ENCODE measurements at regions not wholly inside any gene's neighbourhood (a gene's known extent, or its start where the extent isn't known, plus 50 kb on each side); places are given as distances from the start of the nearest gene placed in this dataset.

GRCh38 chr17:33520426-33521330 is 227.6 kb upstream of the ASIC2 start:
- intact Hi-C loops (cut with micrococcal nuclease): loop anchor here (5.0 kb wide), 1 partner anchor 232 kb away; no protein-coding TSS in a partner anchor
- Mint-ChIP-seq H3K36me3 (ENCODE audit: low read depth) (no peaks in the 10 kb centered on the region), H3K27me3 (peaks cover 4% of the 10 kb centered on the region), H3K27ac (no peak overlapping the region), H3K9me3 (no peaks in the 10 kb centered on the region), H3K4me1 (ENCODE audit: low read depth) (no peaks in the 10 kb centered on the region), H3K4me3 (no peak overlapping the region)

GRCh38 chr17:33521784-33522183 is 228.7 kb upstream of the ASIC2 start:
- Mint-ChIP-seq H3K4me3 (no peak overlapping the region), H3K27ac (no peak overlapping the region), H3K4me1 (ENCODE audit: low read depth) (no peaks in the 10 kb centered on the region), H3K36me3 (ENCODE audit: low read depth) (no peaks in the 10 kb centered on the region), H3K27me3 (peaks cover 4% of the 10 kb centered on the region), H3K9me3 (no peaks in the 10 kb centered on the region)
- intact Hi-C loops (cut with micrococcal nuclease): loop anchor here (5.0 kb wide), 1 partner anchor 231 kb away; no protein-coding TSS in a partner anchor

- H3K27ac Mint-ChIP-seq: no peak overlapping the region
- no peak overlapping the region for H3K4me3 Mint-ChIP-seq
- H3K36me3 Mint-ChIP-seq (ENCODE audit: low read depth): no peaks in the 10 kb centered on the region
- H3K27me3 Mint-ChIP-seq: peaks cover 4% of the 10 kb centered on the region
- H3K4me1 Mint-ChIP-seq (ENCODE audit: low read depth): no peaks in the 10 kb centered on the region
- H3K9me3 Mint-ChIP-seq: peaks cover 8% of the 10 kb centered on the region
- intact Hi-C loops (cut with micrococcal nuclease): loop anchor here (5.0 kb wide), 1 partner anchor 230 kb away; no protein-coding TSS in a partner anchor
Observed at GRCh38 chr17:33522623-33523022, 229.5 kb upstream of the ASIC2 start.

- no peak overlapping the region for H3K27ac Mint-ChIP-seq
- H3K9me3 Mint-ChIP-seq: peaks cover 12% of the 10 kb centered on the region
- no peaks in the 10 kb centered on the region for H3K4me1 Mint-ChIP-seq (ENCODE audit: low read depth)
- H3K27me3 Mint-ChIP-seq: peaks cover 4% of the 10 kb centered on the region
- H3K36me3 Mint-ChIP-seq (ENCODE audit: low read depth): no peaks in the 10 kb centered on the region
- intact Hi-C loops (cut with micrococcal nuclease): loop anchor here (5.0 kb wide), 1 partner anchor 229 kb away; no protein-coding TSS in a partner anchor
- no peak overlapping the region for H3K4me3 Mint-ChIP-seq
Observed at GRCh38 chr17:33523577-33523981, 230.5 kb upstream of the ASIC2 start.

GRCh38 chr17:33525186-33525585 is 232.1 kb upstream of the ASIC2 start:
- Mint-ChIP-seq H3K27me3 (peaks cover 4% of the 10 kb centered on the region), H3K9me3 (peaks cover 12% of the 10 kb centered on the region), H3K27ac (no peak overlapping the region), H3K4me1 (ENCODE audit: low read depth) (no peaks in the 10 kb centered on the region), H3K4me3 (no peak overlapping the region), H3K36me3 (ENCODE audit: low read depth) (no peaks in the 10 kb centered on the region)
- intact Hi-C loops (cut with micrococcal nuclease): no loop called here

GRCh38 chr17:33526717-33527116 is 233.6 kb upstream of the ASIC2 start:
- H3K27me3 Mint-ChIP-seq: peaks cover 4% of the 10 kb centered on the region
- H3K4me3 Mint-ChIP-seq: no peak overlapping the region
- H3K36me3 Mint-ChIP-seq (ENCODE audit: low read depth): no peaks in the 10 kb centered on the region
- intact Hi-C loops (cut with micrococcal nuclease): no loop called here
- H3K9me3 Mint-ChIP-seq: peaks cover 12% of the 10 kb centered on the region
- no peaks in the 10 kb centered on the region for H3K4me1 Mint-ChIP-seq (ENCODE audit: low read depth)
- no peak overlapping the region for H3K27ac Mint-ChIP-seq

GRCh38 chr17:33527290-33527689 is 234.2 kb upstream of the ASIC2 start:
- peaks cover 12% of the 10 kb centered on the region for H3K9me3 Mint-ChIP-seq
- H3K4me1 Mint-ChIP-seq (ENCODE audit: low read depth): no peaks in the 10 kb centered on the region
- no peak overlapping the region for H3K27ac Mint-ChIP-seq
- no peak overlapping the region for H3K4me3 Mint-ChIP-seq
- H3K27me3 Mint-ChIP-seq: peaks cover 4% of the 10 kb centered on the region
- H3K36me3 Mint-ChIP-seq (ENCODE audit: low read depth): no peaks in the 10 kb centered on the region
- intact Hi-C loops (cut with micrococcal nuclease): no loop called here

- Mint-ChIP-seq H3K27me3 (peaks cover 3% of the 10 kb centered on the region), H3K36me3 (ENCODE audit: low read depth) (no peaks in the 10 kb centered on the region), H3K9me3 (peaks cover 12% of the 10 kb centered on the region), H3K4me3 (no peak overlapping the region), H3K27ac (no peak overlapping the region), H3K4me1 (ENCODE audit: low read depth) (no peaks in the 10 kb centered on the region)
- intact Hi-C loops (cut with micrococcal nuclease): no loop called here
Observed at GRCh38 chr17:33528846-33529245, 235.8 kb upstream of the ASIC2 start.

- H3K36me3 Mint-ChIP-seq (ENCODE audit: low read depth): no peaks in the 10 kb centered on the region
- intact Hi-C loops (cut with micrococcal nuclease): no loop called here
- H3K27me3 Mint-ChIP-seq: peaks cover 1% of the 10 kb centered on the region
- no peak overlapping the region for H3K27ac Mint-ChIP-seq
- no peak overlapping the region for H3K4me3 Mint-ChIP-seq
- peaks cover 12% of the 10 kb centered on the region for H3K9me3 Mint-ChIP-seq
- no peaks in the 10 kb centered on the region for H3K4me1 Mint-ChIP-seq (ENCODE audit: low read depth)
Observed at GRCh38 chr17:33529816-33530215, 236.7 kb upstream of the ASIC2 start.

GRCh38 chr17:33531311-33531710 is 238.2 kb upstream of the ASIC2 start:
- H3K4me1 Mint-ChIP-seq (ENCODE audit: low read depth): no peaks in the 10 kb centered on the region
- no peak overlapping the region for H3K27ac Mint-ChIP-seq
- H3K27me3 Mint-ChIP-seq: no peaks in the 10 kb centered on the region
- no peaks in the 10 kb centered on the region for H3K36me3 Mint-ChIP-seq (ENCODE audit: low read depth)
- no peak overlapping the region for H3K4me3 Mint-ChIP-seq
- intact Hi-C loops (cut with micrococcal nuclease): no loop called here
- H3K9me3 Mint-ChIP-seq: peaks cover 12% of the 10 kb centered on the region

- H3K27me3 Mint-ChIP-seq: peaks cover 2% of the 10 kb centered on the region
- H3K4me1 Mint-ChIP-seq (ENCODE audit: low read depth): no peaks in the 10 kb centered on the region
- no peaks in the 10 kb centered on the region for H3K36me3 Mint-ChIP-seq (ENCODE audit: low read depth)
- intact Hi-C loops (cut with micrococcal nuclease): no loop called here
- no peak overlapping the region for H3K4me3 Mint-ChIP-seq
- H3K9me3 Mint-ChIP-seq: no peaks in the 10 kb centered on the region
- no peak overlapping the region for H3K27ac Mint-ChIP-seq
Observed at GRCh38 chr17:33534087-33534486, 241.0 kb upstream of the ASIC2 start.

GRCh38 chr17:33545124-33545523 is 252.0 kb upstream of the ASIC2 start:
- Mint-ChIP-seq H3K27ac (no peak overlapping the region), H3K4me3 (no peak overlapping the region), H3K36me3 (ENCODE audit: low read depth) (no peaks in the 10 kb centered on the region), H3K27me3 (peaks cover 4% of the 10 kb centered on the region), H3K4me1 (ENCODE audit: low read depth) (no peaks in the 10 kb centered on the region), H3K9me3 (no peaks in the 10 kb centered on the region)
- intact Hi-C loops (cut with micrococcal nuclease): no loop called here

- H3K36me3 Mint-ChIP-seq (ENCODE audit: low read depth): no peaks in the 10 kb centered on the region
Observed at GRCh38 chr17:33550261-33550660, 257.2 kb upstream of the ASIC2 start.

GRCh38 chr17:33551075-33551474 is 258.0 kb upstream of the ASIC2 start:
- H3K9me3 Mint-ChIP-seq: no peaks in the 10 kb centered on the region
- H3K4me1 Mint-ChIP-seq (ENCODE audit: low read depth): no peaks in the 10 kb centered on the region
- peaks cover 4% of the 10 kb centered on the region for H3K27me3 Mint-ChIP-seq
- intact Hi-C loops (cut with micrococcal nuclease): no loop called here
- no peak overlapping the region for H3K4me3 Mint-ChIP-seq
- H3K27ac Mint-ChIP-seq: no peak overlapping the region
- H3K36me3 Mint-ChIP-seq (ENCODE audit: low read depth): no peaks in the 10 kb centered on the region

More at GRCh38 chr17:33550261-33550660, 257.2 kb upstream of the ASIC2 start:
- Mint-ChIP-seq H3K27me3 (peaks cover 4% of the 10 kb centered on the region), H3K4me1 (ENCODE audit: low read depth) (no peaks in the 10 kb centered on the region), H3K9me3 (no peaks in the 10 kb centered on the region), H3K4me3 (no peak overlapping the region), H3K27ac (no peak overlapping the region)
- intact Hi-C loops (cut with micrococcal nuclease): no loop called here

Measured in dendritic cell treated with granulocyte-macrophage colony-stimulating factor and Interleukin-4, amounts not matched to agents 40 ng/mL and 50 ng/mL, for 4 days (primary cell).